ENCODE measurements at regions not wholly inside any gene's neighbourhood (a gene's known extent, or its start where the extent isn't known, plus 50 kb on each side); places are given as distances from the start of the nearest gene placed in this dataset.

GRCh38 chr18:73366713-73367112 lies 498.9 kb upstream of the NETO1 start:
- TF ChIP-seq, protein P1, sequence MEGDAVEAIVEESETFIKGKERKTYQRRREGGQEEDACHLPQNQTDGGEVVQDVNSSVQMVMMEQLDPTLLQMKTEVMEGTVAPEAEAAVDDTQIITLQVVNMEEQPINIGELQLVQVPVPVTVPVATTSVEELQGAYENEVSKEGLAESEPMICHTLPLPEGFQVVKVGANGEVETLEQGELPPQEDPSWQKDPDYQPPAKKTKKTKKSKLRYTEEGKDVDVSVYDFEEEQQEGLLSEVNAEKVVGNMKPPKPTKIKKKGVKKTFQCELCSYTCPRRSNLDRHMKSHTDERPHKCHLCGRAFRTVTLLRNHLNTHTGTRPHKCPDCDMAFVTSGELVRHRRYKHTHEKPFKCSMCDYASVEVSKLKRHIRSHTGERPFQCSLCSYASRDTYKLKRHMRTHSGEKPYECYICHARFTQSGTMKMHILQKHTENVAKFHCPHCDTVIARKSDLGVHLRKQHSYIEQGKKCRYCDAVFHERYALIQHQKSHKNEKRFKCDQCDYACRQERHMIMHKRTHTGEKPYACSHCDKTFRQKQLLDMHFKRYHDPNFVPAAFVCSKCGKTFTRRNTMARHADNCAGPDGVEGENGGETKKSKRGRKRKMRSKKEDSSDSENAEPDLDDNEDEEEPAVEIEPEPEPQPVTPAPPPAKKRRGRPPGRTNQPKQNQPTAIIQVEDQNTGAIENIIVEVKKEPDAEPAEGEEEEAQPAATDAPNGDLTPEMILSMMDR (conservative IDR thresholded peaks at IDR 0.05): no peak
- no peak for TF ChIP-seq ZFX (IDR thresholded peaks at IDR 0.05)

Measured in C4-2B (cell line).